Keratinocyte (primary cell): ENCODE measurements at regions not wholly inside any gene's neighbourhood (a gene's known extent, or its start where the extent isn't known, plus 50 kb on each side); places are given as distances from the start of the nearest gene placed in this dataset.

Source experiments
- EZH2 ChIP-seq: IDR thresholded peaks from one replicate; pipeline ENCODE4 v1.6.1; 2012; ENCODE audit warnings: inconsistent platforms, mild to moderate bottlenecking, low read length, moderate library complexity
- TF ChIP-seq, protein P1 (sequence below), 3 experiments: IDR thresholded peaks in 1 of 3; conservative IDR thresholded peaks in 1 of 3; optimal IDR thresholded peaks in 1 of 3; 2 replicates in 2 of 3; 3 replicates in 1 of 3; pipeline versions ENCODE3 to v1.5.1; 2011; ENCODE audit warnings: low read length in 3 of 3, mild to moderate bottlenecking in 3 of 3, moderate library complexity in 2 of 3, control low read depth in 1 of 3, inconsistent platforms in 1 of 3; ENCODE audit not compliant: insufficient read depth in 2 of 3; ENCODE audit errors: extremely low read depth in 1 of 3

DNA sequence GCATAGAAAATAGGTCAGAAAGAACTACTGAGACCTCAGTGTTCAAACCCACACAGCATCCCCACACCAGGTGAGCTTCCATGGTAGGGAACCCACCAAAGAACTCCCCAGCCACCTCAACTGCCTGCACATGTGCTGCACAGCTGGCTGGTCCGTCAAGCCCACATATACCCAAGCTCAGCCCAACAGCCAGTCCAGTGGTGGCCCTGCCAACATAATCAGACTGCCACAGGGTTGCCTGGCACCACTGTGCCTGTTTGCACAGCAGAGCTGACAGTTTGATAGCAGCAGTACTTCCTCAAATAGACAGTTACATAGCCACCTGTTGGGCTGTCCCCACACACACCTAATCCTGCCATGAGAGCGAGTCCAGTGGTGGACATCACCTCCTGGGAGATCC lies 283.3 kb upstream of the PRMT6 start:
- TF ChIP-seq EZH2: no peak
- TF ChIP-seq, protein P1, sequence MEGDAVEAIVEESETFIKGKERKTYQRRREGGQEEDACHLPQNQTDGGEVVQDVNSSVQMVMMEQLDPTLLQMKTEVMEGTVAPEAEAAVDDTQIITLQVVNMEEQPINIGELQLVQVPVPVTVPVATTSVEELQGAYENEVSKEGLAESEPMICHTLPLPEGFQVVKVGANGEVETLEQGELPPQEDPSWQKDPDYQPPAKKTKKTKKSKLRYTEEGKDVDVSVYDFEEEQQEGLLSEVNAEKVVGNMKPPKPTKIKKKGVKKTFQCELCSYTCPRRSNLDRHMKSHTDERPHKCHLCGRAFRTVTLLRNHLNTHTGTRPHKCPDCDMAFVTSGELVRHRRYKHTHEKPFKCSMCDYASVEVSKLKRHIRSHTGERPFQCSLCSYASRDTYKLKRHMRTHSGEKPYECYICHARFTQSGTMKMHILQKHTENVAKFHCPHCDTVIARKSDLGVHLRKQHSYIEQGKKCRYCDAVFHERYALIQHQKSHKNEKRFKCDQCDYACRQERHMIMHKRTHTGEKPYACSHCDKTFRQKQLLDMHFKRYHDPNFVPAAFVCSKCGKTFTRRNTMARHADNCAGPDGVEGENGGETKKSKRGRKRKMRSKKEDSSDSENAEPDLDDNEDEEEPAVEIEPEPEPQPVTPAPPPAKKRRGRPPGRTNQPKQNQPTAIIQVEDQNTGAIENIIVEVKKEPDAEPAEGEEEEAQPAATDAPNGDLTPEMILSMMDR (optimal IDR thresholded peaks at IDR 0.05 in 1 of 3, IDR thresholded peaks at IDR 0.05 in 1 of 3, conservative IDR thresholded peaks at IDR 0.05 in 1 of 3; ENCODE audit: extremely low read depth in 1 of 3, insufficient read depth in 2 of 3, low read length in 3 of 3): no peak
